ENCODE measurements at regions not wholly inside any gene's neighbourhood (a gene's known extent, or its start where the extent isn't known, plus 50 kb on each side); places are given as distances from the start of the nearest gene placed in this dataset.

DNA sequence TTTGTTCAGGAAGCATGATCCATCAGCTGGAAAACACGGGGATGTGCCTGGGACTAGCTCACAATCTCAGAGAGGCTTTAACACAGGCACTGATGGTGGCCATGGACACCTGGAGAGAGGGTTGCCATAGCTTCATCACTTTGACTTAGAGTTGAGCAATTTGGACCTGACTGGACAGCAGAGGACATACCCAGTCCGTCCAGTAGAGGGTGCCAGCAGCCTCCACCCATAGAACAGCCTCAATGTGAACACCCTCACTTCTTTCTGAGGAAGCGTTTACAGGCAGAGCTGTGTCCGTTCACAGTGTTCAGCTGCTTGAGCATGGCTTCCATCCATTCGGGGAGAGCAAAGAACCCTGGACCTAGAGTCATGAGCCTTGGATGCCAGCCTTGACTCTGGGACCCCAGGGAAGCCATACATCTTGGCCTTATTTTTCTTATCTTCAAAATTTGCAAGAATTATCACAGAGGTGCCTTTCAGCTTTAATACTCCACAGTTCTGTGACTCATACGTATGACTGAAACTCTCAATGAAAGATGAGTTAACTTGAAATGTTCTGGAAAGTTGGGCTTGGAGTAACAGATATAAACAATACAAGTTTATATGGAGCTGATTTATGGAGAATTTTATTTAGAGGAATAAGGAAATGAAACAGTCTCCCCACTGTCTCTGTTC lies 302.9 kb upstream of the PODXL start:
- Mint-ChIP-seq H3K36me3 (ENCODE audit: insufficient read depth) (no peaks in the 10 kb centered on the region), H3K4me1 (ENCODE audit: low read depth in 2 of 2) (no peaks in the 10 kb centered on the region), H3K4me3 (no peak overlapping the region), H3K27ac (no peak overlapping the region), H3K27me3 (peaks cover 0 to 6% of the 10 kb centered on the region in 2 donors), H3K9me3 (no peaks in the 10 kb centered on the region)
- DNase-seq = peak in 1 of 3 experiments; percentile 12
- no peak for ATAC-seq (replicated peaks)

GRCh38 chr7:131858611-131859010 lies 302.2 kb upstream of the PODXL start:
- H3K9me3 Mint-ChIP-seq = no peaks in the 10 kb centered on the region
- no peak for ATAC-seq (replicated peaks)
- no peaks in the 10 kb centered on the region for H3K4me1 Mint-ChIP-seq (ENCODE audit: low read depth in 2 of 2)
- DNase-seq = no peak
- no peak overlapping the region for H3K27ac Mint-ChIP-seq
- no peak overlapping the region for H3K4me3 Mint-ChIP-seq
- H3K36me3 Mint-ChIP-seq (ENCODE audit: insufficient read depth) = no peaks in the 10 kb centered on the region
- no peaks in the 10 kb centered on the region for H3K27me3 Mint-ChIP-seq

GRCh38 chr7:131849472-131849871 lies 293.0 kb upstream of the PODXL start:
- no peaks in the 10 kb centered on the region for H3K4me1 Mint-ChIP-seq (ENCODE audit: low read depth in 2 of 2)
- no peaks in the 10 kb centered on the region for H3K36me3 Mint-ChIP-seq (ENCODE audit: insufficient read depth)
- H3K4me3 Mint-ChIP-seq = no peak overlapping the region
- H3K27me3 Mint-ChIP-seq = peaks cover 15 to 19% of the 10 kb centered on the region in 2 donors
- ATAC-seq (replicated peaks) = no peak
- no peak for DNase-seq
- H3K9me3 Mint-ChIP-seq = peaks cover 0 to 6% of the 10 kb centered on the region in 2 donors
- no peak overlapping the region for H3K27ac Mint-ChIP-seq

DNA sequence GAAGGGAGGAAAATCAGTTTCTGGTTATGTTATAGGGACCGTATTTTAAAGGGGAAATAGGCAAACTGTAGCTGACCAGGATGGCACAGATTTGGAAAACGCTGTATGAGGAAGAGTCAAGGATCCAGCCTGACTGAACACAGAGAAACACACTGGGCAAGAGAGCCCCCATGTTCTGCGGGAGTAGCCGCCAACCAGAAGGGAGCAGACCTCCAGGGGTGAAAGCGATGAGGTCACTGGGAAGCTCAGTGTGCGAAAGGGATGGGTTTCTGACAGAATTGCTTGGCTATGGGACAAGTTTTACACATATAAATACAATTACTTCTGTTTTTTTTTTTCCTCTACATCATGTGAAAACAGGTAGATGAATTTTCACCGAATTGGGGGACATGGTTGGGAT lies 291.6 kb upstream of the PODXL start:
- peaks cover 15 to 19% of the 10 kb centered on the region in 2 donors for H3K27me3 Mint-ChIP-seq

GRCh38 chr7:131845573-131846314 lies 289.3 kb upstream of the PODXL start:
- Mint-ChIP-seq H3K4me1 (ENCODE audit: low read depth in 2 of 2) (no peaks in the 10 kb centered on the region), H3K36me3 (ENCODE audit: insufficient read depth) (peaks cover 3% of the 10 kb centered on the region), H3K27ac (no peak overlapping the region), H3K27me3 (peaks cover 15 to 26% of the 10 kb centered on the region in 2 donors), H3K9me3 (peaks cover 0 to 6% of the 10 kb centered on the region in 2 donors), H3K4me3 (no peak overlapping the region)
- no peak for DNase-seq
- no peak for ATAC-seq (replicated peaks)

More for the DNA sequence above, 291.6 kb upstream of the PODXL start:
- Mint-ChIP-seq H3K4me3 (no peak overlapping the region), H3K36me3 (ENCODE audit: insufficient read depth) (peaks cover 3% of the 10 kb centered on the region), H3K27ac (no peak overlapping the region), H3K4me1 (ENCODE audit: low read depth in 2 of 2) (no peaks in the 10 kb centered on the region), H3K9me3 (peaks cover 0 to 6% of the 10 kb centered on the region in 2 donors)
- no peak for ATAC-seq (replicated peaks)
- DNase-seq = no peak

DNA sequence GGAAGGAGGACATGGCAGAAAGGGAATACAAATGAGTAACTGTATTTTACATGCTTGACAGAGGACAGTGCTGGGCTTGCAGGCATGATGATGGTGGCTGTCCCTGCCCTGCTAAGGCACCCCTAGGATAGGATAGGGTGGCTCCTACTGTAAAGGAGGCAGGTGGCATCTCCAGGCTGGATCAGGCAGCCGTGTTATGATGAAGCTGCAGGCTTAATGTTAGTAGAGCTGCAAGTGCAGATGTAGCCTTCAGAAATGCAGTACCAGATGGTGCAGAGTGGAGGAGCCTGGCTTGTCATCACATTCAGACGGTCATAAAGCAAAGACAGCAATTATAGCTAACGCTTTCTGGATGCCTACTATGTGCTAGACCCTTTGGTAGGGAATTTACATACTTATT lies 287.9 kb upstream of the PODXL start:
- ATAC-seq (replicated peaks) (no peak), DNase-seq (no peak)
- H3K27ac Mint-ChIP-seq = no peak overlapping the region
- H3K27me3 Mint-ChIP-seq = peaks cover 26 to 37% of the 10 kb centered on the region in 2 donors
- peaks cover 3% of the 10 kb centered on the region for H3K36me3 Mint-ChIP-seq (ENCODE audit: insufficient read depth)
- peaks cover 0 to 6% of the 10 kb centered on the region in 2 donors for H3K9me3 Mint-ChIP-seq
- no peak overlapping the region for H3K4me3 Mint-ChIP-seq
- no peaks in the 10 kb centered on the region for H3K4me1 Mint-ChIP-seq (ENCODE audit: low read depth in 2 of 2)

GRCh38 chr7:131843898-131844331 lies 287.5 kb upstream of the PODXL start:
- no peak overlapping the region for H3K4me3 Mint-ChIP-seq
- DNase-seq (no peak), ATAC-seq (replicated peaks) (no peak)
- no peaks in the 10 kb centered on the region for H3K4me1 Mint-ChIP-seq (ENCODE audit: low read depth in 2 of 2)
- no peak overlapping the region for H3K27ac Mint-ChIP-seq
- peaks cover 0 to 6% of the 10 kb centered on the region in 2 donors for H3K9me3 Mint-ChIP-seq
- peaks cover 3% of the 10 kb centered on the region for H3K36me3 Mint-ChIP-seq (ENCODE audit: insufficient read depth)
- peaks cover 22 to 37% of the 10 kb centered on the region in 2 donors for H3K27me3 Mint-ChIP-seq

DNA sequence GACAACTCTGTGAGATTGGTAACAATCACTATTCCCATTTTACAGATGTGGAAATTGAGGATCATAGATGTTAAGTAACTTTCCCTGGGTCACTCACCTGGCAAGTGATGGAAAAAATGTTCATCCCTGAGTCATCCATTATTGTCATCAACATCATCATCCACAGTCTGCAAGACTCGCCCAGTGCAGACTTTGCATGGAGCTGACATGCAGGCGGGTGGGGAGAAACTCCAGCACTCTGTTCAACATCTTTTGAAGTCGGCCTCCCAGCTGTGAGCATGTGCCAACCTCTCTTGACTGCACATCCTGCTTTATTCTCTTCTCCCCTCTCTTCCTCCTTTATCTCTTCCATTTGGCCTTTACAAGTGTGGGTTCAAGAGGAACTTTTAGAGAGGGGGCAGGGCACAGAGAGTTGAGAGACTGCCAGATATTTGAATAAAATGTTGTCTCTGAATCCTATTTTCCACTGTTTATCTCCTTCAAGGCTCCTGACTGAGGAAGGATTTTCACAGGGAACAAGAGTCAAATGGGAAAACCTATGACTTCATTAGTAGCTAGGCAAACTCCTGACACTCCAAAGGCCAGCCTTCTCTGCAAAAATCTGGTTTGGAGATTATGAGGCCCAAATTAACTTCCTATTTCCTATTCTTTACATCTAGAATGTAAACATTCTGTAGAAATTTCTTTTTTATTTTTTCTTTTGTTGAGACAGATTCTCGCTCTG lies 283.7 kb upstream of the PODXL start:
- Mint-ChIP-seq H3K9me3 (no peaks in the 10 kb centered on the region), H3K4me1 (ENCODE audit: low read depth in 2 of 2) (no peaks in the 10 kb centered on the region)
- ATAC-seq (replicated peaks) = no peak

GRCh38 chr7:131836733-131837132 lies 280.3 kb upstream of the PODXL start:
- Mint-ChIP-seq H3K4me3 (no peak overlapping the region), H3K9me3 (no peaks in the 10 kb centered on the region), H3K36me3 (ENCODE audit: insufficient read depth) (no peaks in the 10 kb centered on the region), H3K27ac (no peak overlapping the region), H3K4me1 (ENCODE audit: low read depth in 2 of 2) (no peaks in the 10 kb centered on the region), H3K27me3 (peaks cover 23 to 57% of the 10 kb centered on the region in 2 donors)
- ATAC-seq (replicated peaks) = no peak
- no peak for DNase-seq

More for the DNA sequence above, 283.7 kb upstream of the PODXL start:
- Mint-ChIP-seq H3K27me3 (peaks cover 11 to 27% of the 10 kb centered on the region in 2 donors), H3K4me3 (no peak overlapping the region), H3K27ac (no peak overlapping the region), H3K36me3 (ENCODE audit: insufficient read depth) (peaks cover 3% of the 10 kb centered on the region)
- DNase-seq = no peak

DNA sequence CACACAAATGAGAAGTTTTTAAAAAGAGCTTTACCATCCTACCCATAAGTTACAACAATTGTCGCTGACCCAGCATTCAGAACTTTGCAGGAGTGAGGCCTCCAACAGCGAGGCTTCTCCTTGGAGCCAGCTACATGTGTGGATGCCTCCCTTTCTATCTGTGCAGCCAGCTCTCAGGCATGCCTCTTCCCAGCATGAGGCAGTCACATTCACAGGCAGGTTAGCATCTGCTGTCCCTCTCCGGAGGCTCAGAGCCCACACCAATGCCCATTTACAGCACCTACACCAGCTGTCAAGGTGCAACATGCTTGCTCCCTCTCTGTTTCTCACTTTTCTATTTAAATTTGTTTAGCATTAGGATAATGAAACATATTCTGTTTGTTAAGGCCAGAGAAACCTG lies 278.7 kb upstream of the PODXL start:
- no peak overlapping the region for H3K4me3 Mint-ChIP-seq
- H3K36me3 Mint-ChIP-seq (ENCODE audit: insufficient read depth) = no peaks in the 10 kb centered on the region
- no peak overlapping the region for H3K27ac Mint-ChIP-seq
- no peak for DNase-seq
- no peaks in the 10 kb centered on the region for H3K9me3 Mint-ChIP-seq
- no peaks in the 10 kb centered on the region for H3K4me1 Mint-ChIP-seq (ENCODE audit: low read depth in 2 of 2)
- ATAC-seq (replicated peaks) = no peak
- peaks cover 21 to 56% of the 10 kb centered on the region in 2 donors for H3K27me3 Mint-ChIP-seq

- DNase-seq = no peak
- H3K4me3 Mint-ChIP-seq = no peak overlapping the region
- peaks cover 0 to 1% of the 10 kb centered on the region in 2 donors for H3K4me1 Mint-ChIP-seq (ENCODE audit: low read depth in 2 of 2)
- peaks cover 34 to 50% of the 10 kb centered on the region in 2 donors for H3K27me3 Mint-ChIP-seq
- ATAC-seq (replicated peaks) = no peak
- H3K9me3 Mint-ChIP-seq = no peaks in the 10 kb centered on the region
- H3K27ac Mint-ChIP-seq = no peak overlapping the region
- peaks cover 4% of the 10 kb centered on the region for H3K36me3 Mint-ChIP-seq (ENCODE audit: insufficient read depth)
These were observed 274.3 kb upstream of the PODXL start for GRCh38 chr7:131830681-131831080.

DNA sequence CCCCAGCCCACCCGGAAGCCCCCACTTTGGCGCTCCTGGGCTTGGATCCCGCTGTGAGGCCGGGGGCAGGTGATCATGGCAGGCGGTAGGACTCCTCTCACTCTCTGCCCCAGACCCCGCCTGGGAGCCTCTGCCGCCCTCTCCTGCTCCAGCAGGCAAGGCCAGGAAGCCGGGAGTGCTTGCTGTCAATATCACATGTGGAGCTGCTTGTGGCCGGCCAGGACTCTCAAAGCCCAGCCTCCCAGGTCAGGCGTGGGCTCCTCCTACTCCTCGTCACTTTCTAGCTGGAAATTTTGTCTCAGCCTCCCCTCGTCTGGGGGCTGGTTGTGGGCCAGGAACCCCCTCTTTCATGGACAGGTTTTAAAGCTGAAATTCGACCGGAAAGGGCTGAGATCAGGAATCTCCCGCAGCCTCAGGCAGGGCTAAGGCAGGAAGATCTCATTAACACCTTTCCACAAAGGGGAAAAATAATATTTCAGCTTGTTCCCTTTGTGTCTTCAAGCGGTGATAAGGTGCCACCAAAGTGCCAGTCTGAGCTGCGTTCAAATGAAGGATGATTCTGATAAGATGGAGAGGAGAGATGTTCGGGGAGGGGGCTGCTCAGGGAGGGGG lies 273.6 kb upstream of the PODXL start:
- H3K4me3 Mint-ChIP-seq = no peak overlapping the region
- no peak overlapping the region for H3K27ac Mint-ChIP-seq
- peaks cover 34 to 50% of the 10 kb centered on the region in 2 donors for H3K27me3 Mint-ChIP-seq
- H3K36me3 Mint-ChIP-seq (ENCODE audit: insufficient read depth) = peaks cover 4% of the 10 kb centered on the region
- DNase-seq (no peak), ATAC-seq (replicated peaks) (no peak)
- H3K4me1 Mint-ChIP-seq (ENCODE audit: low read depth in 2 of 2) = peaks cover 0 to 1% of the 10 kb centered on the region in 2 donors
- no peaks in the 10 kb centered on the region for H3K9me3 Mint-ChIP-seq

DNA sequence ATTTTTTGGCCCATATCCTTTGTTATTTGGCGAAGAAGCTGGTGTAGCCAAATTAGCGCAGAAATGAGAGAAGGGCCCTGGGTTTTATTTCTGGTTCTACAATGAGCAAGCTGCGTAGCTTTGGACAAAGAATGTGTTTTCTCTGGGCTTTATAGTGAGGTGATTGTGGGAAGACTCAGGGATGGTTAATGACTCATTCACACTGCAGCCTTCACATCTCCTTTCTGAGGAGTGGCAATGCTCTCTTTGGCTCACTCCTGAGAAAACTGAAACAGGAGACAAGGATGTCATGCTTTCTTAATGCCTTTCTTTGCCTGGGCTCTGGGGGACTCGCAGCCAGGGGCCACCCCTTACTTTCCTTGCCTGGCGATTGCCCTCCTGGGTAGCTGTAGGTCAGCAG lies 271.0 kb upstream of the PODXL start:
- Mint-ChIP-seq H3K4me1 (ENCODE audit: low read depth in 2 of 2) (peaks cover 0 to 1% of the 10 kb centered on the region in 2 donors), H3K27ac (no peak overlapping the region), H3K36me3 (ENCODE audit: insufficient read depth) (peaks cover 4% of the 10 kb centered on the region), H3K4me3 (no peak overlapping the region), H3K9me3 (no peaks in the 10 kb centered on the region), H3K27me3 (peaks cover 22 to 27% of the 10 kb centered on the region in 2 donors)
- ATAC-seq (replicated peaks) (no peak), DNase-seq (no peak)

Measured in effector memory CD8-positive, alpha-beta T cell (primary cell).